ENCODE measurements at regions not wholly inside any gene's neighbourhood (a gene's known extent, or its start where the extent isn't known, plus 50 kb on each side); places are given as distances from the start of the nearest gene placed in this dataset.

- TF ChIP-seq YY1 (IDR thresholded peaks at IDR 0.05; ENCODE audit: insufficient read depth, insufficient read length) (no peak), ZNF274 (IDR thresholded peaks at IDR 0.05; ENCODE audit: low read depth, low read length) (no peak), SUZ12 (IDR thresholded peaks at IDR 0.05; ENCODE audit: extremely low read depth, insufficient read depth, insufficient read length) (no peak)
Measured at GRCh38 chr18:27713037-27713737, 463.7 kb downstream of the CDH2 start.
